K562 (cell line): ENCODE measurements at regions not wholly inside any gene's neighbourhood (a gene's known extent, or its start where the extent isn't known, plus 50 kb on each side); places are given as distances from the start of the nearest gene placed in this dataset.

ENCODE experiments used
- ATAC-seq: fragments of 200-7000 bp; cut with Tn5 transposase; 3 replicates; pipeline ENCODE4 v1.9.1; 2020; ENCODE audit warnings: moderate library complexity
- BruUV-seq: library from RNA; stranded (reverse); fragments of 400-500 nt; replicated peaks from 2 replicates; lab custom pipeline; 2021; lab: Mats Ljungman, UMichigan
- CTCF ChIA-PET: fragments of 300-600 bp; formaldehyde crosslinking; extraction: SDS; loops from one replicate; lab custom pipeline; 2021; ENCODE audit warnings: low intra/inter-chr PET ratio; lab: Yijun Ruan, JAX
- POLR2A ChIA-PET: fragments of 300-600, 350-650 bp; sonication (Branson Sonifier 250); formaldehyde crosslinking; extraction: SDS; loops from one replicate; lab custom pipeline; 2021; ENCODE audit warnings: antibody characterized with exemption, inconsistent platforms; lab: Yijun Ruan, JAX
- DNase-seq, 4 experiments: peaks; one replicate each; pipeline versions ENCODE4 v3.0.0 to v3.0.0-alpha.2; 2011 to 2018; ENCODE audit warnings: low spot score in 3 of 4, mixed read lengths in 3 of 4; ENCODE audit errors: extremely low read depth in 1 of 4
- FAIRE-seq: peaks from 2 replicates; lab custom pipeline; 2011; peaks lifted over from hg19 to GRCh38; lab: Jason Lieb, UNC
- H2AFZ ChIP-seq: 2 replicates; pipeline ENCODE4 v1.6.0; 2011; ENCODE audit warnings: low read depth, low read length, control low read depth, inconsistent platforms
- H3K27ac ChIP-seq: fragments of 200-600 bp; 3 replicates; pipeline ENCODE4 v1.8.0; 2011; ENCODE audit warnings: low read depth, mild to moderate bottlenecking, control low read depth, inconsistent platforms, low read length, moderate library complexity, mixed read lengths; ENCODE audit errors: extremely low read depth
- H3K27me3 ChIP-seq, 2 experiments: fragments of 300-600 bp in 1 of 2; 2 replicates in 1 of 2; 3 replicates in 1 of 2; pipeline versions ENCODE4 v1.6.0 to v1.8.0; 2011; ENCODE audit warnings: inconsistent platforms in 2 of 2, low read length in 2 of 2, mild to moderate bottlenecking in 1 of 2, mixed read lengths in 1 of 2, moderate library complexity in 1 of 2; ENCODE audit not compliant: control insufficient read depth in 2 of 2, insufficient read depth in 2 of 2
- H3K36me3 ChIP-seq: fragments of 300-600 bp; 3 replicates; pipeline ENCODE4 v1.8.0; 2011; ENCODE audit warnings: mild to moderate bottlenecking, low read length, inconsistent platforms; ENCODE audit not compliant: control insufficient read depth, insufficient read depth
- H3K4me1 ChIP-seq, 2 experiments: fragments of 200-600 bp in 1 of 2; replicated peaks in 1 of 2; 2 replicates in 1 of 2; 3 replicates in 1 of 2; pipeline versions ENCODE4 v1.5.1 to v1.8.0; 2011; ENCODE audit warnings: inconsistent platforms in 2 of 2, low read length in 2 of 2, mild to moderate bottlenecking in 1 of 2, mixed read lengths in 1 of 2, moderate library complexity in 1 of 2; ENCODE audit not compliant: control insufficient read depth in 2 of 2, insufficient read depth in 2 of 2
- H3K4me2 ChIP-seq: 2 replicates; pipeline ENCODE4 v1.6.1; 2011; ENCODE audit warnings: low read length, control low read depth, inconsistent platforms, mixed read lengths; ENCODE audit not compliant: insufficient read depth
- H3K4me3 ChIP-seq: fragments of 200-600 bp; sonication (generic), shearing (Covaris generic); 2 replicates; pipeline ENCODE4 v1.5.1; 2016; ENCODE audit warnings: control low read depth, inconsistent platforms
- H3K79me2 ChIP-seq: fragments of 200-600 bp; 3 replicates; pipeline ENCODE4 v1.8.0; 2011; ENCODE audit warnings: low read length, inconsistent platforms; ENCODE audit not compliant: control insufficient read depth, insufficient read depth
- H3K9ac ChIP-seq, 2 experiments: 2 replicates each; pipeline versions ENCODE4 v1.6.0 to v1.6.1; 2011; ENCODE audit warnings: low read depth in 2 of 2, low read length in 2 of 2, control low read depth in 1 of 2, inconsistent platforms in 1 of 2, mild to moderate bottlenecking in 1 of 2, mixed read lengths in 1 of 2; ENCODE audit not compliant: insufficient read depth in 1 of 2
- H3K9me1 ChIP-seq: one replicate; pipeline ENCODE4 v1.6.0; 2011; ENCODE audit warnings: inconsistent platforms, mild to moderate bottlenecking, low read length, moderate library complexity; ENCODE audit not compliant: control insufficient read depth, insufficient read depth
- H3K9me3 ChIP-seq: replicated peaks from 2 replicates; pipeline ENCODE4 v1.5.1; 2011; ENCODE audit warnings: low read depth, low read length, inconsistent platforms; ENCODE audit not compliant: control insufficient read depth, insufficient read depth
- H4K20me1 ChIP-seq: replicated peaks from 2 replicates; pipeline ENCODE4 v1.6.1; 2011; ENCODE audit warnings: low read length, inconsistent platforms, mixed read lengths; ENCODE audit not compliant: control insufficient read depth, insufficient read depth
- HEY1 ChIP-seq: fragments of 250-450 bp; sonication (Bioruptor Pico); IDR thresholded peaks from 2 replicates; pipeline ENCODE4 v1.5.0; 2020; ENCODE audit warnings: mild to moderate bottlenecking, moderate library complexity, borderline replicate concordance
- KDM5B ChIP-seq: fragments of 200-600 bp; sonication (generic); IDR thresholded peaks from 2 replicates; pipeline ENCODE4 v1.6.1; 2012; ENCODE audit warnings: low read depth, mild to moderate bottlenecking, moderate library complexity, low read length, control low read depth, inconsistent platforms; ENCODE audit not compliant: insufficient replicate concordance
- KLF10 ChIP-seq: fragments of 250-450 bp; sonication (Bioruptor Pico); IDR thresholded peaks from 2 replicates; pipeline ENCODE4 v1.6.1; 2021; ENCODE audit warnings: matching md5 sums
- NFIX ChIP-seq: fragments of 250-450 bp; sonication (Bioruptor Pico); IDR thresholded peaks from 2 replicates; pipeline ENCODE4 v1.4.0; 2020; ENCODE audit warnings: low read depth, mild to moderate bottlenecking, moderate library complexity
- NFYB ChIP-seq: IDR thresholded peaks from 2 replicates; pipeline ENCODE4 v1.6.1; 2011; ENCODE audit warnings: mild to moderate bottlenecking, moderate library complexity; ENCODE audit not compliant: insufficient read length; ENCODE audit errors: extremely low read depth
- NR4A1 ChIP-seq, 2 experiments: fragments of 250-450 bp in 1 of 2; fragments of 450-650 bp in 1 of 2; sonication (Bioruptor Pico) in 1 of 2; IDR thresholded peaks; 2 replicates each; pipeline versions ENCODE4 v1.4.0 to v1.6.1; 2016 to 2020; ENCODE audit warnings: mild to moderate bottlenecking in 2 of 2, missing compliant biosample characterization in 1 of 2, missing genetic modification characterization in 1 of 2, moderate library complexity in 1 of 2
- PCBP1 ChIP-seq: fragments of 200-400 bp; formaldehyde crosslinking; IDR thresholded peaks from 2 replicates; pipeline ENCODE4 v1.6.1; 2018; ENCODE audit warnings: mild to moderate bottlenecking, low read depth, low read length; ENCODE audit not compliant: poor library complexity, severe bottlenecking
- RAD21 ChIP-seq, 2 experiments: fragments of 250-450 bp in 1 of 2; fragments of 450-650 bp in 1 of 2; sonication (Bioruptor Pico) in 1 of 2; formaldehyde crosslinking in 1 of 2; IDR thresholded peaks in 1 of 2; conservative IDR thresholded peaks in 1 of 2; 2 replicates each; pipeline versions ENCODE4 v1.4.0 to v1.8.0; 2020 to 2022; ENCODE audit warnings: mild to moderate bottlenecking in 2 of 2, moderate library complexity in 1 of 2
- RFX1 ChIP-seq: fragments of 450-650 bp; IDR thresholded peaks from 2 replicates; pipeline ENCODE4 v1.6.1; 2016; ENCODE audit warnings: mild to moderate bottlenecking, moderate library complexity
- SMARCE1 ChIP-seq: fragments of 450-650 bp; IDR thresholded peaks from 2 replicates; pipeline ENCODE4 v1.7.1; 2016; ENCODE audit warnings: mild to moderate bottlenecking
- TCF15 ChIP-seq: fragments of 250-450 bp; sonication (Bioruptor Pico); IDR thresholded peaks from 2 replicates; pipeline ENCODE4 v1.8.0; 2022; ENCODE audit warnings: moderate library complexity, mild to moderate bottlenecking, inconsistent platforms
- ZNF318 ChIP-seq, 2 experiments: fragments of 450-650 bp; IDR thresholded peaks; 2 replicates each; pipeline ENCODE4 v1.6.1; 2016; ENCODE audit warnings: mild to moderate bottlenecking in 2 of 2, borderline replicate concordance in 1 of 2, low read depth in 1 of 2, moderate library complexity in 1 of 2
- ZNF584 ChIP-seq: fragments of 200-800 bp; sonication (Bioruptor generic); IDR thresholded peaks from 2 replicates; pipeline ENCODE4 v1.6.1; 2016; ENCODE audit warnings: low read depth, mild to moderate bottlenecking, missing genetic modification characterization, missing compliant biosample characterization
- in situ Hi-C: fragments of 300-500 bp; cut with MboI; formaldehyde crosslinking; loops from 4 replicates; pipeline ENCODE4 v1.15.0; 2018; ENCODE audit warnings: inconsistent platforms, mixed read lengths
- intact Hi-C: fragments of 100-400 bp; cut with micrococcal nuclease; formaldehyde crosslinking; loops from 2 replicates; pipeline ENCODE4 v1.14.2; 2022

- TF ChIP-seq ZNF584 (CRISPR knock-in tag) = no peak
Measured at GRCh38 chr15:88752501-88752900, 50.7 kb upstream of the ACAN start (continued).

- H3K27ac ChIP-seq = no peak overlapping the region
- no peak overlapping the region for H2AFZ ChIP-seq
- ChIA-PET POLR2A (no interaction called here), CTCF (no interaction called here)
- H3K27me3 ChIP-seq = no peaks in the 10 kb centered on the region; a peak in 1 of 5 replicates
- intact Hi-C loops (no loop called here), in situ Hi-C loops (no loop called here)
- H3K9me1 ChIP-seq = no peaks in the 10 kb centered on the region
- DNase-seq (no peak), ATAC-seq (no peak), FAIRE-seq (no peak)
- no peaks in the 10 kb centered on the region for H4K20me1 ChIP-seq
- no peaks in the 10 kb centered on the region for H3K36me3 ChIP-seq
- no peaks in the 10 kb centered on the region for H3K4me1 ChIP-seq
- H3K9ac ChIP-seq = no peak overlapping the region
- no TSS peak for BruUV-seq
- no peak overlapping the region for H3K4me3 ChIP-seq
- H3K79me2 ChIP-seq = no peaks in the 10 kb centered on the region
- H3K9me3 ChIP-seq = no peaks in the 10 kb centered on the region
- no peak overlapping the region for H3K4me2 ChIP-seq
- TF ChIP-seq KLF10 = no peak
- TF ChIP-seq KDM5B = no peak
- TF ChIP-seq NFIX (CRISPR knock-in tag) = no peak
- TF ChIP-seq NFYB = no peak
- TF ChIP-seq PCBP1 = no peak
- no peak for TF ChIP-seq RAD21 (CRISPR knock-in tag; conservative IDR thresholded peaks at IDR 0.05 in 1 of 2, IDR thresholded peaks at IDR 0.05 in 1 of 2)
- TF ChIP-seq RFX1 = no peak
- TF ChIP-seq SMARCE1 = no peak
- TF ChIP-seq HEY1 (CRISPR knock-in tag) = no peak
- no peak for TF ChIP-seq ZNF318 (IDR thresholded peaks at IDR 0.05; ENCODE audit: borderline replicate concordance in 1 of 2, low read depth in 1 of 2)
- no peak for TF ChIP-seq TCF15
- TF ChIP-seq NR4A1 (CRISPR knock-in tag; IDR thresholded peaks at IDR 0.05) = no peak
- TF ChIP-seq NR4A1 (tag; IDR thresholded peaks at IDR 0.05) = no peak
Measured at GRCh38 chr15:88752951-88753350, 50.3 kb upstream of the ACAN start.
